ENCODE measurements at regions not wholly inside any gene's neighbourhood (a gene's known extent, or its start where the extent isn't known, plus 50 kb on each side); places are given as distances from the start of the nearest gene placed in this dataset.
"Not testable (repeated sequence)": the region's sequence is repeated elsewhere in the genome, so short reads cannot be mapped to it uniquely, and the experiment has no call there.

GRCh38 chr1:55514571-55514970 is 299.4 kb upstream of the USP24 start:
- DNase-seq, result not testable (repeated sequence)

GRCh38 chr1:55512466-55512865 is 297.3 kb upstream of the USP24 start:
- DNase-seq, result no peak

GRCh38 chr1:55507578-55507931 is 292.4 kb upstream of the USP24 start:
- no peak for DNase-seq

- DNase-seq, result no peak
Observed at GRCh38 chr1:55506740-55507577, 291.8 kb upstream of the USP24 start.

GRCh38 chr1:55505326-55505725 is 290.2 kb upstream of the USP24 start:
- DNase-seq, result no peak

GRCh38 chr1:55504306-55504731 is 289.2 kb upstream of the USP24 start:
- DNase-seq, result no peak

- no peak for DNase-seq
Observed at GRCh38 chr1:55503663-55504305, 288.6 kb upstream of the USP24 start.

GRCh38 chr1:55500601-55501000 is 285.4 kb upstream of the USP24 start:
- no peak for DNase-seq

- DNase-seq, result no peak
Observed at GRCh38 chr1:55490547-55490946, 275.4 kb upstream of the USP24 start.

GRCh38 chr1:55484173-55484572 is 269.0 kb upstream of the USP24 start:
- DNase-seq, result no peak

GRCh38 chr1:55483523-55483922 is 268.4 kb upstream of the USP24 start:
- DNase-seq, result no peak

GRCh38 chr1:55481634-55482033 is 266.5 kb upstream of the USP24 start:
- no peak for DNase-seq

- no peak for DNase-seq
Observed at GRCh38 chr1:55480029-55480795, 265.0 kb upstream of the USP24 start.

- peak; percentile 0 for DNase-seq
Observed at GRCh38 chr1:55478742-55479141, 263.6 kb upstream of the USP24 start.

- DNase-seq, result no peak
Observed at GRCh38 chr1:55477953-55478352, 262.8 kb upstream of the USP24 start.

- DNase-seq, result peak; percentile 35
Observed at GRCh38 chr1:55476445-55477015, 261.4 kb upstream of the USP24 start.

GRCh38 chr1:55474168-55474786 is 259.1 kb upstream of the USP24 start:
- DNase-seq, result no peak

- DNase-seq, result no peak
Observed at GRCh38 chr1:55473661-55474060, 258.5 kb upstream of the USP24 start.

GRCh38 chr1:55472784-55473183 is 257.6 kb upstream of the USP24 start:
- DNase-seq, result no peak

GRCh38 chr1:55472115-55472514 is 257.0 kb upstream of the USP24 start:
- DNase-seq, result no peak

- DNase-seq, result no peak
Observed at GRCh38 chr1:55468142-55468795, 253.1 kb upstream of the USP24 start.

GRCh38 chr1:55466921-55467320 is 251.8 kb upstream of the USP24 start:
- no peak for DNase-seq

All from NCI-H69 (cell line).